T-helper 2 cell (primary cell): ENCODE measurements at regions not wholly inside any gene's neighbourhood (a gene's known extent, or its start where the extent isn't known, plus 50 kb on each side); places are given as distances from the start of the nearest gene placed in this dataset.

Experiments used
- DNase-seq, 5 experiments: peaks; one replicate each; pipeline versions ENCODE4 v3.0.0 to v3.0.0-alpha.2; 2012 to 2022

DNA sequence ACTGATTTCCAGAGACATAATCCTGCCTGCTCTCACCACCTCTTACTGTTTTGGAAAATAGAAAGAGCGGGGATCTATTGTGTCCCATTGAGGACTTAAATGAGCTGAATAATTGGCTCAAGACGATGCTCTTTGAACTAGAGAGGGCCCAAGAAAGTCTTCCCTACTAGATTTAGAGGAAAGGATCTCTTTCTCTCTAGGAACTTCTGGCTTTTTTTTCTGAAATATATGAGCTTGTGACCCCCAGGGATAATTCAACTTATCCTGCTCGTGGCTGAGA is 461.4 kb upstream of the KIRREL3 start:
- DNase-seq, result no peak

- no peak for DNase-seq
These were observed 460.9 kb upstream of the KIRREL3 start for GRCh38 chr11:127461241-127462064.

DNA sequence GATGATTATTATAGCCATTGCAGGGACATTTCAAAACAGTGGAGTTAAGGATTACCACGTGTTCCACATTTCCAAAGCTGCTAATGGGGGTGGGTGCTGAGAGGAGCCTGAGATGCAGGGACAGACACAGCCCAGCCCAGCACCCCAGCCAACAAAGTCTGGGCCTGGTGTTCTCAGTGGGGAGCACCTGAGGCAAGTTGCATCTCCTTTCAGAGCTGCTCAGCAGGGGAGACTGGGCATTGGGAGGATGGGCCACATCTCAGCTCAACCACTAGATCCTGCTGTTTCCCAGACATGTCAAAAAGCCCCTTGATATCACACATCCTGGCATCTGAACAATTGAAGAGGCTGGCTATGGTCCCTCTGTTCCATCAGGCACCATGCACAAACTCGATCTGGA is 458.0 kb upstream of the KIRREL3 start:
- no peak for DNase-seq

- peak in 1 of 5 experiments; percentile 42 for DNase-seq
These were observed 454.3 kb upstream of the KIRREL3 start for GRCh38 chr11:127454856-127455255.

DNA sequence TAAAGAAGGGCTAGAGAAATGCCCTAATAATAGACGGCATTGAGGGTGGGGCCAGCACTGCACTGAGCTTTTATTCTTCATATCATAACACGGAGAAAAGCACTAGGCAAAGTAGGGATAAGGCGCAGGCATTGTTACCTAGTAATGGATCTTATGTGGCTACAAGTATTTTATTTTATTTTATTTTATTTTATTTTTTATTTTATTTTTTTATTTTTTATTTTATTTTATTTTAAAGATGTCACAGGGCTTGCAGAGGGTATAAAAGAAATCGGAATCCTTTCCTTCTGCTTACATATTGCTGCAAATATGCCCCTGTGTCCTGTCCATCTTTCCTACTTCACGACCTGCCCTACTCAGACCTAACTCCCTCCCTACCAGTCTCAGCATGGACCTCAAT is 452.0 kb upstream of the KIRREL3 start:
- no peak for DNase-seq

DNA sequence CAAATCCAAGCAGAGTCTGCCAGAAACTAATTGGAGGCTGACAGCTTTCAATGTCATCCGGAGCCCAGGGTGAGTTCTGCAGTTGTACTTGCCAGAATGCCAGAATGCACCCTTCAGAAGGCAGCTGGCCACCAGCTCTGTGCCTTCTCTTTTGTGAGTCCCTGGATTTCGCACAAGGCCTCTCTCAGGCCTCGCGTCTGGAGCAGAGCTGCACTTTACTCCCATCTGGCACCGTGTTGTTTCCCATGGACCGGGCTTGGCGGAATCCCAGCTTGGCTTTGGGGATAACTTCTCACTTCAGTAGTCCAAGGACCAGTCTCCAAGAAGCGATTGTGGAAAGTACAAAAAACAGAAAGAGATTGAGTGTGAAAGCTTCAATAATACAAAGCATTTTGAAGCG is 451.3 kb upstream of the KIRREL3 start:
- no peak for DNase-seq

DNA sequence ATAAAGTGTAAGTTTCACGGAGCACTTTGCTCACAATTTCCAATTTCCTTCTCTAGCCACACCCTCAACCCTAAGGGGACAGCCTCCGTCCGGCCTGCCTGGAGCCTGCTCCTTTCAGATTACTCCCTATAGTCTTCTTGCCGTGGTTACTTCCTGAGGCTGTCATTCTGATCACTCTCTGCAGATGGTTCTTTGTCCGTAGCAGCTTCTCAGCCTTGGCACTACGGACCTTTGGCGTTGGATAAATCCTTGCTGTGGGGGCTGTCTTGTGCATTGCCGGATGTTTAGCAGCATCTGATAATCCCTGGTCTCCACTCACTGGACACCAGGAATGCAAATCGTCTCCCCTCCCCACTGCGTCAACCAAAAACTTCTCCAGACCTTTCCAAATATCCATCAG is 447.5 kb upstream of the KIRREL3 start:
- no peak for DNase-seq

- DNase-seq, result no peak
These were observed 444.9 kb upstream of the KIRREL3 start for GRCh38 chr11:127445476-127445875.

- DNase-seq, result no peak
These were observed 442.7 kb upstream of the KIRREL3 start for GRCh38 chr11:127443297-127443696.

- no peak for DNase-seq
These were observed 440.0 kb upstream of the KIRREL3 start for GRCh38 chr11:127440616-127441015.

DNA sequence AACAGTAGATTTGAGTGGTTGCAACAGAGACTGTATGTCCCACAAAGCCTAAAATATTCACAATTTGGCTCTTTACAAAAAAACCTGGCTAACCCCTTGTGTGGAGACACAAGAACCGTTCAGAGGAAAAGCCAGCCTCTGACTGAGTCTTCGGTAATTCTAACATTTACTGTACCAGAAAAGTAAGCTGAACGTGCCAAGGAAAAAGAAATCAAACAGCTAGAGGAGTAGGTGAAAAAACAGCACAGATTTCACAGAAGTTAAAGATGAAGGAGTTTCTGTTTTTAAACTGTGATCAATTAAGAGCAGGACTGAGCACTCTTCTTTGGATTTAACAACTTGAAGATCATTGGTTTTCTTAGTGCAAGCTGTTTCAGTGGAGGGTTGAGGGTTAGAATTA is 424.7 kb upstream of the KIRREL3 start:
- DNase-seq, result no peak

DNA sequence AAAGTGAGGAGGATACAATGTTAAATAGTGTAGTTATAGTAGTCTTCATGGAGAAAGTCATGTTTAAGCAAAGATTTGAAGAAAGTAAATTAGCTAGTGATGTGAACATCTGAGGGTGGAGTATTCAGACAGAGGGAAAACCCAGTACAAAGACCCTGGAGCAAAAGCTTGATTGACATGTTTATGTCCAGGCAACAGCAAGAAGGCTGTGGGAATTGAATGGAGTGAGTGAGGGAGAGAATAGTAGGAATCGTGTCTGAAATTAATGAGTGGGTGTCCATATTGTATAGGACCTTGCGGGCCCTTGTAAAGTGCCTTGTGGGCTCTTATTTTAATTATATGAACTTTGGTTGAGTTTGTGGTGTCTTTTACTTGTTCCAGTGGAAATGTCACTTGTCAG is 424.1 kb upstream of the KIRREL3 start:
- no peak for DNase-seq

GRCh38 chr11:127420139-127420538 is 419.6 kb upstream of the KIRREL3 start:
- no peak for DNase-seq

GRCh38 chr11:127412722-127413380 is 412.3 kb upstream of the KIRREL3 start:
- DNase-seq, result no peak

DNA sequence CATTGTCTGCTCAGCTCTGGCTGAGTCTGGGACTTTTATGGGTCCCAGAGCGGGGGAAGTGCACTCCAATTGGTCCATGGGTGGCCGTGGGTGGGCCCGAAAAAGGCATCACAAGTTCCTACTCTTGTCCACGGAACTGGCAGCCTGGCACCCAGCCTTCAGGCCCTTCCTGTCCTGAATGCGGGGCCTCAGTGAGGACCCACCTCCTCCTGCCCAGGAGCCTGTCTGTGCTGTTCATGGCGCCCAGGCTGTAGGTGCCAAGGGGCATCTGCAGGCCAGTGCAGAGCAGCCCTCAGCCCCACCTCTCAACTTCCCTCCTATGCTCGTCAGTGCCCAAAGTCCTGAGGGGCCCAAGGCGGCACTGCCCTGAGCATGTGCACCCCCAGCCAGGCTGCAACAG is 411.7 kb upstream of the KIRREL3 start:
- no peak for DNase-seq

DNA sequence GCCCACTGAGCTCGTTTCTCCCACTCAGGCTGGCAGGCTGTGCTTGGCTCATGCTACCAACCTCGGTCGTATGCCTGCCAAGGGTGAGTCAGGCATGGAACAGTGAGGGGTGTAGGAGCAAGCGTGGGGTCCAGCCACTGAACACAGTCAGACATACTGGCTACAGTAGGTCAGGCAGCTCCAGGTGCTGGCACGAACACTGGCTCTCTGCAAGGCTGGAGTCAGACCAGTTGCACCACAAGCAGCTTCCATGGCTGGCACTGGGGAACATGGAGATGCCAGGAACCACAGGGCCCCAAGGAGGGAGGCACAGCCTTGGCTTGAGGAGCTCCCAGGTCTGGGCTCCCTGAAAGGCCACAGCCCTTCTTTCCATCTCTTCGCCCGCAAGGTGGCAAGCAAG is 410.7 kb upstream of the KIRREL3 start:
- DNase-seq, result no peak

GRCh38 chr11:127395034-127395433 is 394.5 kb upstream of the KIRREL3 start:
- no peak for DNase-seq

DNA sequence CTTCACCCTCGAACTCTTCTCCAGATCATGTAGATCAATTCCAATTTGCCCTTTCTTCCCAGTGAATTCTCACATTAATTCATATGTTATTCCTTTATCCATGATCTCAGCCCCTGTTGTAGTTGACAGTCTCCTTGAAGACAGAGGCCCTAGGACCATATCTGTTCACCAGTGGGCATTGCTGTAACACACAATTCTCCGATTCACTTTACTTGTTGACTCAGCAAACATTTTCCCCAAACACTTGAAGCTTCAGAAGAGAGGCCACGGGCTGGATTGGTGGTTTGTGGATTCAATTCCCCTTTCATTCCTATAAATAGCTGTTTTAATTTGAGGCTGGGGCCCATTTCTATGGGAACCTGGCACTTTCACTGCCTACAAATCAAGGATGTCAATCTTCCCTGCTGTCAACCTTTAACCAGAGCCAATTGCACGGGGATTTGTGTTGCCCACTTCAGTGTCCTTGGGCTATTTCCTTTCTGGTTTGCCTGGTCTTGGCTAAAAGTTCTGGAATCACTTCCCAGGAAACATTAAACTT is 393.0 kb upstream of the KIRREL3 start:
- DNase-seq, result no peak

DNA sequence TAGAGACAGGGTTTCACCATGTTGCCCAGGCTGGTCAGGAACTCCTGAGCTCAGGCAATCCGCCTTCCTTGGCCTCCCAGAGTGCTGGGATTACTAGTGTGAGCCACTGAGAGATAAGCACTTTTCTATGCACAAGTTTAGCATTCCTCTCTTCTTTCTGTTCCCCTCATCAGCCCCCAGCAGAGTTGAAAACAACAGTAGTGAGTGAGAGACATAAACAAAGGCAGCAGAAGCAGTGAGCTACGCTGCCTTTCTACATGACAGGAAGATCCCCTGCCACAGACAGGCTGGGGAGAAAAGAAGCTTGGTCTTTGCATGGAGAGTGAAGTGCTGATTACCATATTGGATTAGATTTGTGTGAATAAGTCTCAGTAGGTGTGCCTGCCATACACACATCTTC is 392.0 kb upstream of the KIRREL3 start:
- no peak for DNase-seq

DNA sequence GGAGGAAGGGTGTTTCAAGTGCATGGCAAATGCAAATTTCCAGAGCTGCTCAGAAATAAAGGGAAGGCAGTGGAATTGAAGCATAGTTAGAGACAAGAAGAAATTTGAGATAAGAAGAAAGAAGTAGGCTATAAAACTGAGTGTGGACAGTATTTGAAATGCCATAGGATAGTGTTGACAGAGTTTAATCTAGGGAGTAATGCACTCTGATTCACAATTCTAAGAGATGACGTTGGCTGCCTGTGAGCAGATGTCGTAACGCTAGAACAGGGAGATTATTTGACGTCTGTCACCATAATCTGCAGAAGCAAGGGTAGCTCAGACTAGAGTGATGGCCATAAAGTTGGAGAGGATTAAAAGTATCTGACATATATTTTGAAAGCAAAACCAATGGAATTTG is 389.9 kb upstream of the KIRREL3 start:
- DNase-seq, result no peak

DNA sequence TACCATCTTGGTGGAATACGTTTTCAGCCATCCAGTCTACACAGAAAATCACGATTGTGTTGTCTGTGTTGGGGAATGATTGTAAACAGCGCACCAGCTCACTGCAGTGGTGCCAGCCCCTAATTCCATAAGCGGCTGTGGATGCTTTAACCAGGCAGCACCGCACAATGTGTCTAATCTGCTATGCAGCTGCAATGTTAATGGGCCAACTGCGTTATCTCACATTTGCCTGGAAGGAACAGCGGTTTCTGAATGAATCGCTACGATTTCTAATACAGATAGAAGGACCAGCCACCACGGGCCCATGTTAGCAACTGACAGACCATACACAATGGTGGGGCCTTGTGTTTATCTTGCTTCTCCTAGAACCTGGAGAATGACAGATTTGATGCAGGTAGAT is 384.5 kb upstream of the KIRREL3 start:
- DNase-seq, result no peak

GRCh38 chr11:127383026-127383425 is 382.5 kb upstream of the KIRREL3 start:
- no peak for DNase-seq

DNA sequence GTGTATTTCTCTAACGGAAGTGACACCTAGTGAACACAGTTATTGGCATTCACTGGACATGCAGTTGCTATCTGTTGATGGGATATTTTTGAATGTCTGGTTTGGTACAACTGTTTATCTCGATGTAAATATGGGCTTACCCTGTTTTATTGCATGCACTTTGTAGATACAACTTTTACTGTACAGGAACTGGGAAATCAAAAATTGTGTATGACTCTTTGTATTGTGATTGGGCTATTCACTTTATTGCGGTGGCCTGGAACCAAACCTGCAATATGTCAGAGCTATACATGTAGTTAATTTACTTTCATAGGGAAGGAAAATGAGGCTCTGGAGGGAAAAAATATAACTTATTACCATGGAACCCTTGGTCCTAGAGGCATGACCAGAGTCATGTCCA is 380.7 kb upstream of the KIRREL3 start:
- DNase-seq, result no peak

GRCh38 chr11:127379686-127380085 is 379.1 kb upstream of the KIRREL3 start:
- no peak for DNase-seq

- DNase-seq, result no peak
These were observed 375.7 kb upstream of the KIRREL3 start for GRCh38 chr11:127376301-127376700.
